Ammon's horn (tissue), 1 donor: ENCODE measurements at regions not wholly inside any gene's neighbourhood (a gene's known extent, or its start where the extent isn't known, plus 50 kb on each side); places are given as distances from the start of the nearest gene placed in this dataset.
"Not testable (repeated sequence)": the region's sequence is repeated elsewhere in the genome, so short reads cannot be mapped to it uniquely, and the experiment has no call there.

ENCODE experiments used
- DNase-seq: peaks from one replicate; pipeline ENCODE4 v3.0.0-alpha.2; 2016; ENCODE audit warnings: low spot score

DNA sequence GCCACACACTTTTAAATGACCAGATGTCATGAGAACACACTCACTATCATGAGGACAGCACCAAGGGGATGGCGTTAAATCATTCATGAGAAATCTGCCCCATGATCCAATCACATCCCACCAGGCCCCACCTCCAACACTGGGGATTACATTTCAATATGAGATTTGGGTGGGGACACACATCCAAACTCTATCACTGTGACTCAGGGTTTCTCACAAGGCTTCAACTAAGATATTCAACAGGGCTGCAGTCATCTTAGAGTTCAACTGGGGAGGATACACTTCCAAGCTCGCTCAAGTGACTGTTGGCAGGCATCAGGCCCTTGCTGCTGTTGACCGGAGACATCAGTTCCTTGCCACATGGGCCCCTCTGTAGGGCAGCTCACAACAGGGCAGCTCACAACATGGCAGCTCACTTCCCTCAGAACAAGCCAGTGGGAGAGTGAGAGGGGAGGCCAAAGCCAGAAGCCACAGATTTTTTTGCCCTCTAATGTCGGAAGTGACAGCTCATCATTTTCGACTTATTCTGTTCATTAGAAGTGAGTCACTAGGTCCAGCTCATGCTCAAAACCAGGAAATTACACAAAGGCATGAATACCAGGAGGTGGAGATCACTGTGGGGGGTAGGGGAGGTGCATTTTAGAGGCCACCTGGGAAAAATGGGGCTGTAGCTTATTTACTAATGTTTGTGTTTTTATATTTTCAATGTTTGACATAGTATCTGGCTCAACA is 50.8 kb upstream of the PTHLH start:
- no peak for DNase-seq

DNA sequence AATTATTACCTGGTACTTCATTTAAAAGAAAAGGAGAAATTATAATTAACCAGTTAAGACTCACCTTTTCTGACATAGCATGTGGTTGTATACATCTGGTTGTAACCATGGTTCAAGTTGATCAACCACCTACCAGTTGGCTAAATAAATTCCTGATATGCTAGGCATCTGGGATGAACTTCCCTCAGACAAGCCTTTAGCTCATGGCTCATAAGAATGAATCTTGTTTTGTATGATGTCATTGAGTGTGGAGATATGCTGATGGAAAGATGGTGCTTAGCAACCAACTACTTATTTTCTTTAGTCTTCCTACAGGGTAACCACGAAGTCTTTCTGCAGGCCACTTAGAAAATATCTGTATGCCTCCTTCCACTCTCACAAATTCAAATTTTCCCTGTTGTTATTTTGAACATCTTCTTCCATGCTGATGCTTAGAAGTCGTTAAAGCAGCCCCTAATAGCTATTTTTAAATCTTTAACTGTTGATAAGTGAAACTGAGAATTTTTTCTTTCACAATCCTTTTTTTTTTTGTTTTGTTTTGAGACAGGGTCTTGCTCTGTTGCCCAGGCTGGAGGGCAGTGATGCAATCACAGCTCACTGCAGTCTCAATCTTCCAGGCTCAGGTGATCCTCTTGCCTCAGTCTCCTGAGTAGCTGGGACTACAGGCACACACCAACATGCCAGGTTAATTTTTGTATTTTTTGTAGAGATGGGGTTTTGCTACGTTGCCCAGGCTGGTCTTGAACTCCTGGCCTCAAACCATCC is 51.9 kb upstream of the PTHLH start:
- DNase-seq = no peak

- no peak for DNase-seq
Measured at GRCh38 chr12:28025821-28026505, 53.4 kb upstream of the PTHLH start.

- DNase-seq = no peak
Measured at GRCh38 chr12:28026701-28027100, 54.2 kb upstream of the PTHLH start.

DNA sequence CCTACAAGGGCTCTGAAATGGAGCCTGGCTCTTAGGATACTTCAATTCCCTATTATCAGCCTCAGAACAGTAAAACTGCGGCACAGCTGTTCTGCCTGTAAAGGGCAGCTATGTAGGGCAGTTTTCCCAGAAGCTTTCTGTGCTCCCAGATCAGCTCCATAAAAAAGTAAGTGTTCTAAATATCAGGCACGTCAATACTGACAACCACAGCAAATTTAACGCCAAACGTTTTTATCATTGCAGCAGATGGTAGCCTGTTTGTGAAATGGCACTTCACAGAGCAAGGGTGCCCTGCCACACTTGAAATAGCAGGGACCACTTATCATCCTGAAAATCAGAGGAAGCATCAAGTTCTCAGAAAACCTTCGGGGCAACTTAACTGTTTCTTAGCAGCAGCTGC is 54.8 kb upstream of the PTHLH start:
- DNase-seq = peak; percentile 21

DNA sequence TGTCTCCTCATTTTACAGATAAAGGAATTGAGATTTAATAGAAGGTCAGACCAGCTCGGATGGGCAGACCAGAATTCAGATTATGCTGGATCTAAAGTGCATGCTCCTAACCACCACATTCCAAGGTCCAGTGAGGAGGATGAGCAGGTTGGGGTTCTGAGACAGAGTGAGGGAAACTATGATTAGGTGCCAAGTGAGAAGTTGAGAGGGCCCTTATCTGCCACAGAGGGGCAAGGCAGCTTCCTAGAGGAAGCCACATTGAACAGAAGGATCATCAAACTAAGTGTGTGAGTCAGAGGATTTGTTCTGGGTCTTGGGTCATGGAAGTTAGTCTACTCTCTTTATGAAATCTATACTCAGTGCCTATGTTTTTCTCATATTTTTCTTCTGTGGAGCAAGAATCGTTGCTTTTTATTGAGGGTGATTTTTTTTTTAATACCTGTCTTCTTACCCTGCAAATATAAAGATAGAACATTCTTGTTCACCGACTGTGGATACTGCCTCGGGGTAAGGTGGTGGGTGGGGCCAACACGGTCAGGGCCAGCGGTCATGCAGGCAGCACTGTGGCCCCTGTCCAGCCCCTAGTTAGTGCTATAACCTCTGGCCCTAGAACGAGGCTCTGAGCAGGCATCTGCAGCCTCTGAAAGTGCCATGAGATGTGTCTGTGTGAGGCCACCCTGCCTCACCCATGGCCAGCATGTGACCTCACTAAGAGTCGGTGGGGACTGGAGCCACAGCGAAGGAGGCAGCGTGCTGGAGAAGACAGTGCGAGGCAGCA is 55.6 kb upstream of the PTHLH start:
- DNase-seq = no peak

DNA sequence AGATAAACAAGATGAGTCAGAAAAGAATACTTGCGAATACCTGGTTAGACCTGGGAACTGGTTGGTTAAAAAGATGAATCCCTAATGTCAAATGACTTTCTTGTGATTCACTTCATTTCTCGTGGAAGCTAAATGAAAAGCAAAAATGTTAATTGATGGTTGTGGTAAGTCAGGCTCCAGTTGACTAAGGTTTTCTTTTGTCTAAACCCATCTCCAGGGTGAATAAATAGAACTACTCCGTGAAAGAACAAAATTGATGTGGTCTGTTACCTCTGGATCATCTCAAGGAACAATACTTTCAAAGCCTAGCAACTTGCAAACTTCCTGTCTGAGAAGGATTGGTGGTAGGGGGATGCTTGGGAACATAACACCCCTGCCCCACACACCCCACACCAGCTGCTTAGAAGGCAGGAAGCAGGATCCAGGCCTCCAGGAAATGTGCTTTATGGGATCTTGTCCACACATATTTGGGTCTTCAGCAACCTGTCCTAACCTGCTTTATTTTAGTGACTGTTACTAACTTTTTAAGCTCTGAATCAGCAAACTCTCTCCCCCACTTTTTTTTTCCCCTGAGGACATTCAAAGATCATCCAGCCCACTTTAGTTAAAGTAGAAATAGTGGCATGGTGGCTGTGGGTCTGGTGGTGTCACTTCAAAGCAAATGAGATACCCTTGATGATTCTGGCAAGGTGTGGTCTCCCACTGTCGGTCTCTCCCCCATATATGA is 60.4 kb upstream of the PTHLH start:
- no peak for DNase-seq

DNA sequence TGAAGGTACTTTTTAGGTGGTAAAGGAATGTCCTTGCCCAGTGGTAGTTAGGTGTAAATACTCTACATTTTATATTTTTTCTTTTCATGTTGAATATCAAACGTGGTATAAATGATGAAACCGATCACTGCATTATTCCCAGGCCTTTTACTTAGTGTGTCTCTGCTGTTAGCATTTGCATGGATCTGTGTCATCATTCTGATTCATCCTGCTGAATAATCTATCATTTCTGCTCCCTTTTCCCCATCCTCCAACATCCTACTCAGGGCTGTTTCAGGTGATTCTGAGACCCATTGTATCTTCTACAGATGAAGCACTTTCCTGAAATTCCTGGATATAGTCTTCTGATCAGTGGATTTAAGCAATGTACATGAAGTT is 61.0 kb upstream of the PTHLH start:
- peak; percentile 25 for DNase-seq

DNA sequence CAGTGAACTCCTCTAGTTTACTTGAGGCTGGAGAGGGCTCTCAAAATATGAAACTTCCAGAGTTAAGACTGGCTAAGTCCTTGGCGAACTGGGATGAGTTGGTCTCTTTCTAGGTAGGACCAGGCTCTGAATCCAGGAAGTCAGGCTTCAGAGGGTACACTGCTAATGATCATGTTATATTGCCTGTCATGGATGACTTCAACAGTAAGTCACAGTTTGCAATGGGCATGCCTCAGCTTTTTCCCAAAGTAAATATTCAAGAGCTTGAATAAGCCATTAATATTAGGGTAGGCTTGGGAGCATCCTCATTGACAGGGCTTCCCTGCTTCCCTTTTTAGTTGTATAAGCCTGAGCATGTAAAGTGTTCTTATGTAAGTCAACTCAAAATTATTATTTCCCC is 61.7 kb upstream of the PTHLH start:
- DNase-seq = no peak

GRCh38 chr12:28035500-28035899 is 63.0 kb upstream of the PTHLH start:
- no peak for DNase-seq

DNA sequence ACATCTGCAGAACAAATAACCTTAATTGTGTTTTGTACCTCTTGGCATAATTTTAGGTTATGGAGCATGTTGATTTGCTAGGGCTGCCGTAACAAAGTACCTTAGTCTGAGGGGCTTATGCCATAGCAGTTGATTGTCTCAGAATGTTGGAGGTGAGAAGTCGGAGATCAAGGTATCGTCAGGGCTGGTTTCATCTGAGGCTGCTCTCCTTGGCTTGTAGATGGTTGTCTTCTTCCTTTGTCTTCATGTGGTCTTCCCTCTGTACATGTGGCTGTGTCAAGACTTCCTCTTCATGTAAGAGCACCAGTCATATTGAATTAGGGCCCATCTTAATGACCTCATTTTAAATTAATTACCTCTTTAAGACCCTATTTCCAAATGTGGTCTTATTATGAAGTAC is 64.4 kb upstream of the PTHLH start:
- DNase-seq = no peak

GRCh38 chr12:28040246-28040645 is 67.7 kb upstream of the PTHLH start:
- DNase-seq = peak; percentile 45

GRCh38 chr12:28046600-28046999 is 74.1 kb upstream of the PTHLH start:
- DNase-seq = not testable (repeated sequence)

- DNase-seq = no peak
Measured at GRCh38 chr12:28050606-28051005, 78.1 kb upstream of the PTHLH start.

GRCh38 chr12:28051516-28052354 is 79.2 kb upstream of the PTHLH start:
- DNase-seq = no peak

GRCh38 chr12:28053564-28053963 is 81.0 kb upstream of the PTHLH start:
- DNase-seq = no peak

DNA sequence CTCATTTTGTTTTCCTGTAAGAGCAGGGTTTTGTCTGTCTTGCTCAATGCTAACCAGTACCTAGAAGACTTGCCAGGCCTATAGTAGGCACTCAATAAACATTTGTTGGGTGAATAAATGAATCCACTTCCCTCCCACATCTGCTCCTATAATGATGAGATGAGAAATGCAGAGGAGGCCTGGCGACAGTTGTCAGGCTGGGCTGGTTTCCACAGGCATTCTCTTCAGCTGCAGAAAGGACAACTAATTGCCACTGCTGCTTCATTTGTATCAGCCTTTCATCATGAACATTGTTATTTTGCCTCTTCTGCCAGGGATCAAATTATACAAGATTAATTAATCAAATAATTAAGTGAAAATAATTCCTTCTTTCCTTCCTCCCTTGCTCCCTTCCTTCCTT is 82.0 kb upstream of the PTHLH start:
- DNase-seq = peak; percentile 63

DNA sequence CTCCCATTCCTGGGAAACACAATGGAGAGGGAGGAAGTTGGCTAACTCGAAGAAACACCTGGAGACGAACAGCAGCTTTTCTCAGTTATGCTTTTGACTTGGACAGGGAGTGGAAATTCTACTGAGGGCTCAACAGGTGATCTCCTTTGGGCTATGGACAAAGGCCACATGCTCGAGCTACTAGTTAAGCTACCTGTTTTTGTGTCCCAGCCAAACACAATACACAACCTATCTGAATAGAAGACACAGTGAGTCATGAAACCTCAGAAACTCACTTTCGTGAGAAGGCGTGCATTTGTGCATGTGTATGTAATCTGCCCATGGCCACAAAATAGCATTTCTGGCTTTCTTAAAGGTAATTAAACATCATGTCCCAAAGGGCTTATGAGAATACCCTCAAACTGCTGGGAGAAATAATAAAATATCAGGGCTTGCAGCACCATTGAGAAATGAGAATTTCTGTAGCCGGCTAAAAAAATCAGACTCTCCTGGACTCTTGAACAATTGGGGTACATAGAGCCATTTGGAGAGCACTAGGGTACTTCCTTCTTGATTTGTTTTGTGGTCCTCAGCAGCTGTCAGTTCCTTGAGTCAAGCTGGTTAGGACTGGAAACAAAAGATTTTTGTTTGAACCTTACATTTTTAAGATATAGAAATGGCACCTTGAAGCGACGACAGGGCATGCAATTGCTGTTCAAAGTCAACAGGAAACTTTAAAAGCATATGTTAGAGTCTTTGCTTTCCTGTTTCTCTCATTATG is 85.5 kb upstream of the PTHLH start:
- no peak for DNase-seq

DNA sequence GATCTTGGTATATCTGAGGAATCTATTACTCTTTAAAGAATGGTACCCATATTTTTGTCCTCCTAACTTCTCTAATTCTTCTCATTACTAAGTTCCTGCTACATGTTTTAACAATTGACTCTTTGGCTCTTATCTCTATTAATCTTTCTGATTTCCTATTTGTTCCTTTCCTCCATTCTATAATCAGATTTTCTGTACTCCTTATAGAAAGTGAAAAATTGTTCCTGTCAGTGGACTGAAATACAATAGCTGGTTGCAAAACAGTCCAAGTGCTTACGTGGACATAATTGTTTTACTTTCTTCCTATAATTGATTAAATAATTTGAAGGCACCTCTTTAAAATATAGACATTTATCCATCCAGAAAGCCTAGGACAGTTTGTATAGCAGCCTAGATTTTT is 86.7 kb upstream of the PTHLH start:
- no peak for DNase-seq

GRCh38 chr12:28059668-28060067 is 87.1 kb upstream of the PTHLH start:
- no peak for DNase-seq
